GM12878 (cell line): ENCODE measurements at regions not wholly inside any gene's neighbourhood (a gene's known extent, or its start where the extent isn't known, plus 50 kb on each side); places are given as distances from the start of the nearest gene placed in this dataset.
"Not testable (repeated sequence)": the region's sequence is repeated elsewhere in the genome, so short reads cannot be mapped to it uniquely, and the experiment has no call there.

Experiments
- ATAC-seq: fragments of 200-7000 bp; cut with Tn5 transposase; 3 replicates; pipeline ENCODE4 v1.9.1; 2020; ENCODE audit warnings: mild to moderate bottlenecking, moderate library complexity
- BruUV-seq: library from RNA; stranded (reverse); fragments of 400-500 nt; replicated peaks from 2 replicates; lab custom pipeline; 2021; lab: Mats Ljungman, UMichigan
- CTCF ChIA-PET: fragments of 300-600 bp; sonication (Branson Sonifier 250); formaldehyde crosslinking; extraction: SDS; loops from one replicate; lab custom pipeline; 2021; ENCODE audit warnings: inconsistent platforms; lab: Yijun Ruan, JAX
- POLR2A ChIA-PET: fragments of 350-600 bp; formaldehyde crosslinking; extraction: SDS; loops from one replicate; lab custom pipeline; 2021; ENCODE audit warnings: inconsistent platforms; lab: Charles Lee
- RAD21 ChIA-PET: fragments of 300-600 bp; sonication (Branson Sonifier 250); formaldehyde crosslinking; loops from one replicate; lab custom pipeline; 2023; ENCODE audit warnings: antibody characterized with exemption; ENCODE audit not compliant: unreplicated experiment; lab: Charles Lee
- SMC1A ChIA-PET: fragments of 300-600 bp; sonication (Branson Sonifier 250); formaldehyde crosslinking; loops from one replicate; lab custom pipeline; 2023; ENCODE audit not compliant: unreplicated experiment, uncharacterized antibody; lab: Charles Lee
- DNase-seq: peaks from one replicate; pipeline ENCODE4 v3.0.0-alpha.2; 2011; ENCODE audit warnings: low read depth, low spot score
- FAIRE-seq: peaks from 3 replicates; lab custom pipeline; 2011; peaks lifted over from hg19 to GRCh38; lab: Jason Lieb, UNC
- H2AFZ ChIP-seq: 2 replicates; pipeline ENCODE4 v1.6.0; 2011; ENCODE audit warnings: low read depth, low read length, control low read depth; ENCODE audit not compliant: control insufficient read depth
- H3K27ac ChIP-seq: 2 replicates; pipeline ENCODE4 v1.5.1; 2011; ENCODE audit warnings: control low read depth; ENCODE audit not compliant: control insufficient read depth, insufficient read depth
- H3K27me3 ChIP-seq, 2 experiments: replicated peaks in 1 of 2; 2 replicates each; pipeline versions ENCODE4 v1.6.0 to v1.6.1; 2011; ENCODE audit warnings: low read length in 1 of 2; ENCODE audit not compliant: control insufficient read depth in 2 of 2, insufficient read depth in 2 of 2
- H3K36me3 ChIP-seq, 2 experiments: 2 replicates each; pipeline ENCODE4 v1.5.1; 2011; ENCODE audit warnings: low read length in 1 of 2; ENCODE audit not compliant: control insufficient read depth in 2 of 2, insufficient read depth in 2 of 2
- H3K4me1 ChIP-seq: 2 replicates; pipeline ENCODE4 v1.6.1; 2011; ENCODE audit warnings: mild to moderate bottlenecking, low read length, moderate library complexity, mixed read lengths; ENCODE audit not compliant: control insufficient read depth, insufficient read depth
- H3K4me2 ChIP-seq: 2 replicates; pipeline ENCODE4 v1.6.0; 2011; ENCODE audit warnings: control low read depth; ENCODE audit not compliant: control insufficient read depth, insufficient read depth
- H3K4me3 ChIP-seq: fragments of 200-600 bp; sonication (generic); 2 replicates; pipeline ENCODE4 v1.5.1; 2016
- H3K79me2 ChIP-seq: 2 replicates; pipeline ENCODE4 v1.6.0; 2011; ENCODE audit warnings: low read length; ENCODE audit not compliant: control insufficient read depth, insufficient read depth
- H3K9ac ChIP-seq: 2 replicates; pipeline ENCODE4 v1.8.0; 2011; ENCODE audit warnings: low read length, control low read depth, mixed read lengths; ENCODE audit not compliant: control insufficient read depth, insufficient read depth
- H3K9me3 ChIP-seq: replicated peaks from 3 replicates; pipeline ENCODE4 v1.5.1; 2011; ENCODE audit warnings: mild to moderate bottlenecking, low read length; ENCODE audit not compliant: control insufficient read depth, insufficient read depth
- H4K20me1 ChIP-seq: 2 replicates; pipeline ENCODE4 v1.6.0; 2011; ENCODE audit not compliant: control insufficient read depth, insufficient read depth
- NFYA ChIP-seq: IDR thresholded peaks from 2 replicates; pipeline ENCODE4 v1.6.1; 2011; ENCODE audit warnings: low read depth, mild to moderate bottlenecking, low read length, improper control_type of control experiment, borderline replicate concordance
- PML ChIP-seq: IDR thresholded peaks from 2 replicates; pipeline ENCODE4 v1.6.1; 2012; ENCODE audit warnings: low read length, inconsistent platforms
- RAD51 ChIP-seq: fragments of 450-650 bp; IDR thresholded peaks from 2 replicates; pipeline ENCODE4 v1.6.1; 2016; ENCODE audit warnings: moderate library complexity, mild to moderate bottlenecking, inconsistent platforms
- WGBS: methylation state at CpG from one replicate; pipeline ENCODE4 v1.1.6; 2016; ENCODE audit warnings: low lambda C conversion rate; ENCODE audit not compliant: insufficient replicate concordance, insufficient coverage; ENCODE audit errors: missing lambda C conversion rate; 5-methylcytosine and 5-hydroxymethylcytosine counted together
- in situ Hi-C: fragments of 300-500 bp; cut with MboI; formaldehyde crosslinking; loops from 9 replicates; pipeline ENCODE4 v1.14.3; 2018; ENCODE audit warnings: mixed read lengths
- intact Hi-C: fragments of 100-400 bp; cut with micrococcal nuclease; formaldehyde crosslinking; loops from one replicate; pipeline ENCODE4 v1.14.2; 2022; ENCODE audit not compliant: unreplicated experiment

- H3K4me3 ChIP-seq, H3K4me2 ChIP-seq, ATAC-seq, H3K27me3 ChIP-seq, H3K79me2 ChIP-seq, H3K9me3 ChIP-seq, RAD21 ChIA-PET, intact Hi-C loops, FAIRE-seq, POLR2A ChIA-PET, BruUV-seq, H3K9ac ChIP-seq, CTCF ChIA-PET, H3K36me3 ChIP-seq, H2AFZ ChIP-seq, DNase-seq, in situ Hi-C loops, H4K20me1 ChIP-seq, H3K27ac ChIP-seq, H3K4me1 ChIP-seq: not testable (repeated sequence)
- SMC1A ChIA-PET, result interaction anchor here (2.1 kb wide), 1 partner anchor 61 kb away, joined by 4 read pairs; no protein-coding TSS in a partner anchor
- 50% methylated on average over 5 of the region's 5 CpGs for WGBS
Observed at GRCh38 chr13:50661881-50662280, 181.6 kb downstream of the DLEU7 start.

DNA sequence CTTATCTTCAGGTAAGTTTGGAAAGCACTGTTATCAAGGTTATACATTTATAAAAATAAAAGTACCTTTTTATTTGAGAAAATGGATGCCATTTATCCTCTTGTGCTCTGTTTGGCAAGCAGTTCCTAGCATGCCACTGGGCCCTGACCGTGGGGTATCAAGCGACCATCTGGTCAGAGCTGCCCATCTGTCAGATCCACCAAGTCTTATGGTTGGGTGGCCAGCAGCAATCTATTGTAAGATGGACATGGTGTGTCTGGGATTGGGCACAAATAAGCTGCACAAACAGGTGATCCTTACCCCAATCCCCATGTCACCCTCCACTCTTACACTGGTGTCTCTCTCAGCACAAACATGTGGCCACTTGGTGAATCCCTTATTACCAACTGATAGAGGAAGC, 178.5 kb downstream of the DLEU7 start:
- Histone ChIP-seq H3K27ac (no peak overlapping the region), H3K79me2 (no peaks in the 10 kb centered on the region), H3K27me3 (no peaks in the 10 kb centered on the region; a peak in 1 of 4 replicates), H3K4me3 (no peak overlapping the region), H2AFZ (no peak overlapping the region), H3K9me3 (peaks cover 6% of the 10 kb centered on the region; the same call in 2 of the 3 replicates), H3K36me3 (no peaks in the 10 kb centered on the region), H3K4me2 (no peak overlapping the region), H3K4me1 (no peaks in the 10 kb centered on the region), H4K20me1 (no peaks in the 10 kb centered on the region), H3K9ac (no peak overlapping the region)
- ChIA-PET RAD21 (no interaction called here), CTCF (no interaction called here), SMC1A (no interaction called here), POLR2A (no interaction called here)
- FAIRE-seq (no peak), ATAC-seq (no peak), DNase-seq (no peak)
- intact Hi-C loops, result no loop called here
- in situ Hi-C loops, result no loop called here
- WGBS, result 0% methylated on average over 2 of the region's 2 CpGs
- BruUV-seq, result no TSS peak
- no peak for TF ChIP-seq NFYA
- TF ChIP-seq RAD51, result no peak
- TF ChIP-seq PML, result no peak
